B cell (primary cell): ENCODE measurements at regions not wholly inside any gene's neighbourhood (a gene's known extent, or its start where the extent isn't known, plus 50 kb on each side); places are given as distances from the start of the nearest gene placed in this dataset.

Experiments used
- ATAC-seq: fragments of 200-7000 bp; cut with Tn5 transposase; one replicate; pipeline ENCODE4 v1.10.0; 2021; ENCODE audit warnings: low read depth, mild to moderate bottlenecking, moderate number of reproducible peaks, moderate library complexity
- CTCF ChIA-PET: fragments of 350-600 bp; sonication (Branson Sonifier 250); formaldehyde crosslinking; loops from one replicate; lab custom pipeline; 2021; ENCODE audit warnings: antibody characterized with exemption, inconsistent platforms; lab: Charles Lee
- POLR2A ChIA-PET: fragments of 350-600 bp; sonication (Branson Sonifier 250); formaldehyde crosslinking; loops from one replicate; lab custom pipeline; 2021; ENCODE audit warnings: antibody characterized with exemption; lab: Charles Lee
- DNase-seq: peaks from one replicate; pipeline ENCODE4 v3.0.0; 2013
- H2AFZ ChIP-seq: 2 replicates; pipeline ENCODE4 v1.6.1; 2012; ENCODE audit warnings: mild to moderate bottlenecking, low read depth, low read length; ENCODE audit not compliant: insufficient read depth, poor library complexity, severe bottlenecking
- H3K27ac ChIP-seq, 2 donors: 1 replicate in 1 of 2; 2 replicates in 1 of 2; pipeline ENCODE4 v1.5.1; 2012 to 2013; ENCODE audit warnings: low read length in 2 of 2, mild to moderate bottlenecking in 2 of 2, moderate library complexity in 1 of 2
- H3K27me3 ChIP-seq, 4 experiments: fragments of 200-600 bp in 1 of 4; sonication (generic) in 1 of 4; replicated peaks in 1 of 4; 1 replicate in 2 of 4; 2 replicates in 2 of 4; pipeline versions ENCODE4 v1.6.1 to v1.7.0; 2013 to 2016; ENCODE audit warnings: low read length in 3 of 4, mild to moderate bottlenecking in 2 of 4, mixed read lengths in 1 of 4, moderate library complexity in 1 of 4; ENCODE audit not compliant: insufficient read depth in 4 of 4, control insufficient read depth in 3 of 4; ENCODE audit errors: control extremely low read depth in 1 of 4
- H3K36me3 ChIP-seq, 2 experiments: replicated peaks in 1 of 2; 1 replicate in 1 of 2; 2 replicates in 1 of 2; pipeline versions ENCODE4 v1.6.1 to v1.7.1; 2013; ENCODE audit warnings: low read length in 1 of 2; ENCODE audit not compliant: insufficient read depth in 2 of 2, control insufficient read depth in 1 of 2; ENCODE audit errors: control extremely low read depth in 1 of 2, extremely low read depth in 1 of 2
- H3K4me1 ChIP-seq, 2 donors: fragments of 200-600 bp in 1 of 2; sonication (generic) in 1 of 2; 1 replicate in 1 of 2; 2 replicates in 1 of 2; pipeline versions ENCODE4 v1.5.1 to v1.6.1; 2013 to 2017; ENCODE audit warnings: low read length in 2 of 2; ENCODE audit not compliant: control insufficient read depth in 2 of 2, insufficient read depth in 2 of 2
- H3K4me2 ChIP-seq: replicated peaks from 2 replicates; pipeline ENCODE3; 2012; ENCODE audit warnings: mild to moderate bottlenecking, low read depth, low read length; ENCODE audit not compliant: poor library complexity, severe bottlenecking
- H3K4me3 ChIP-seq, 5 experiments: fragments of 200-600 bp in 1 of 5; sonication (generic) in 1 of 5; 1 replicate in 3 of 5; 2 replicates in 2 of 5; pipeline versions ENCODE4 v1.5.1 to v1.7.0; 2011 to 2016; ENCODE audit warnings: low read length in 4 of 5, mild to moderate bottlenecking in 4 of 5, low read depth in 2 of 5, control low read depth in 1 of 5, moderate library complexity in 1 of 5; ENCODE audit not compliant: insufficient read depth in 1 of 5; ENCODE audit errors: control extremely low read depth in 1 of 5, extremely low read depth in 1 of 5
- H3K79me2 ChIP-seq: fragments of 200-600 bp; sonication (generic); one replicate; pipeline ENCODE4 v1.6.0; 2016; ENCODE audit warnings: low read length; ENCODE audit not compliant: control insufficient read depth, insufficient read depth
- H3K9ac ChIP-seq: fragments of 200-600 bp; sonication (generic); 2 replicates; pipeline ENCODE4 v1.6.1; 2017; ENCODE audit warnings: mild to moderate bottlenecking, low read length, moderate library complexity
- H3K9me3 ChIP-seq, 3 donors: one replicate each; pipeline versions ENCODE4 v1.6.1 to v1.7.1; 2013; ENCODE audit warnings: low read length in 2 of 3; ENCODE audit not compliant: control insufficient read depth in 2 of 3, insufficient read depth in 1 of 3; ENCODE audit errors: control extremely low read depth in 1 of 3
- H4K20me1 ChIP-seq: 2 replicates; pipeline ENCODE4 v1.6.0; 2012; ENCODE audit warnings: mild to moderate bottlenecking, low read length; ENCODE audit not compliant: insufficient read depth, control insufficient read depth, poor library complexity, severe bottlenecking
- H3K27ac Mint-ChIP-seq: one replicate; pipeline ENCODE4 v1.8.0; 2021; ENCODE audit warnings: mixed read lengths
- H3K27me3 Mint-ChIP-seq: one replicate; pipeline ENCODE4 v1.8.0; 2021; ENCODE audit warnings: mixed read lengths
- H3K4me1 Mint-ChIP-seq: one replicate; pipeline ENCODE4 v1.8.0; 2021; ENCODE audit warnings: mixed read lengths
- H3K4me3 Mint-ChIP-seq: one replicate; pipeline ENCODE4 v1.8.0; 2021; ENCODE audit warnings: mixed read lengths
- H3K9me3 Mint-ChIP-seq: one replicate; pipeline ENCODE4 v1.8.0; 2022; ENCODE audit warnings: mixed read lengths; ENCODE audit not compliant: insufficient read depth
- EZH2 ChIP-seq: IDR thresholded peaks from 2 replicates; pipeline ENCODE4 v1.6.1; 2012; ENCODE audit warnings: borderline replicate concordance, low read depth, mild to moderate bottlenecking, moderate library complexity, low read length; ENCODE audit not compliant: insufficient read depth, poor library complexity, severe bottlenecking
- WGBS: methylation state at CpG from one replicate; pipeline ENCODE4 v1.1.5; 2013; ENCODE audit warnings: missing lambda C conversion rate; ENCODE audit not compliant: insufficient coverage; 5-methylcytosine and 5-hydroxymethylcytosine counted together
- intact Hi-C: fragments of 100-400 bp; cut with micrococcal nuclease; formaldehyde crosslinking; loops from one replicate; pipeline ENCODE4 v1.10.0; 2022
- TF ChIP-seq, protein P1 (sequence below): fragments of 200-600 bp; IDR thresholded peaks from one replicate; pipeline ENCODE4 v1.8.0; 2022; ENCODE audit warnings: antibody characterized with exemption, mild to moderate bottlenecking

DNA sequence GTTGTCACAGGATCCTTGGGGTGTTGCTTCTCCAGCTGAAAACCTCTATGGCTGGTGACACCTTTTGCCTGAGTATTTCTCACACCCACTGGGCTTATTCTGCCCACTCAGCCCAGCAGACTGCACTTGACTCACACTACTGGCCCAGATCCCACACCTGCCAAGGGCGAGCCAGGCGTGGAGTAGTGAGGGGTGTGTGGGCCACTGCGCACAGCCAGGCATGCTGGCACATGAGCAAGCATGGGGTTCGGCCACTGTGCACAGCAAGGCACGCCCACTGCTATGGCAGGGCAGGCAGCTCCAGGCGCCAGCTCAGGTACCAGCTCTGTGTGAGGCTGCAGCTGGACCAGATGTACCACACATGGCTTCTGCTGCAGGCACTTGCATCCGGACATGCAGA is 116.5 kb upstream of the MTNR1B start:
- H3K4me1 ChIP-seq: no peaks in the 10 kb centered on the region
- DNase-seq (no peak), ATAC-seq (no peak)
- intact Hi-C loops: no loop called here
- no peaks in the 10 kb centered on the region for H3K27me3 ChIP-seq
- H3K79me2 ChIP-seq: no peaks in the 10 kb centered on the region
- H3K4me2 ChIP-seq: no peak overlapping the region
- H3K27ac Mint-ChIP-seq: no peak overlapping the region
- ChIA-PET CTCF (no interaction called here), POLR2A (no interaction called here)
- H3K4me1 Mint-ChIP-seq: no peaks in the 10 kb centered on the region
- H2AFZ ChIP-seq: no peak overlapping the region
- H3K9ac ChIP-seq: no peak overlapping the region
- no peaks in the 10 kb centered on the region for H4K20me1 ChIP-seq
- H3K27me3 Mint-ChIP-seq: no peaks in the 10 kb centered on the region
- no peak overlapping the region for H3K4me3 Mint-ChIP-seq
- no peak overlapping the region for H3K4me3 ChIP-seq
- no peaks in the 10 kb centered on the region for H3K9me3 Mint-ChIP-seq
- 95% methylated on average over 7 of the region's 7 CpGs for WGBS
- H3K36me3 ChIP-seq: no peaks in the 10 kb centered on the region
- H3K27ac ChIP-seq: no peak overlapping the region
- peaks cover 0 to 10% (median 0%) of the 10 kb centered on the region in 3 donors for H3K9me3 ChIP-seq
- no peak for TF ChIP-seq EZH2
- TF ChIP-seq, protein P1, sequence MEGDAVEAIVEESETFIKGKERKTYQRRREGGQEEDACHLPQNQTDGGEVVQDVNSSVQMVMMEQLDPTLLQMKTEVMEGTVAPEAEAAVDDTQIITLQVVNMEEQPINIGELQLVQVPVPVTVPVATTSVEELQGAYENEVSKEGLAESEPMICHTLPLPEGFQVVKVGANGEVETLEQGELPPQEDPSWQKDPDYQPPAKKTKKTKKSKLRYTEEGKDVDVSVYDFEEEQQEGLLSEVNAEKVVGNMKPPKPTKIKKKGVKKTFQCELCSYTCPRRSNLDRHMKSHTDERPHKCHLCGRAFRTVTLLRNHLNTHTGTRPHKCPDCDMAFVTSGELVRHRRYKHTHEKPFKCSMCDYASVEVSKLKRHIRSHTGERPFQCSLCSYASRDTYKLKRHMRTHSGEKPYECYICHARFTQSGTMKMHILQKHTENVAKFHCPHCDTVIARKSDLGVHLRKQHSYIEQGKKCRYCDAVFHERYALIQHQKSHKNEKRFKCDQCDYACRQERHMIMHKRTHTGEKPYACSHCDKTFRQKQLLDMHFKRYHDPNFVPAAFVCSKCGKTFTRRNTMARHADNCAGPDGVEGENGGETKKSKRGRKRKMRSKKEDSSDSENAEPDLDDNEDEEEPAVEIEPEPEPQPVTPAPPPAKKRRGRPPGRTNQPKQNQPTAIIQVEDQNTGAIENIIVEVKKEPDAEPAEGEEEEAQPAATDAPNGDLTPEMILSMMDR: no peak

DNA sequence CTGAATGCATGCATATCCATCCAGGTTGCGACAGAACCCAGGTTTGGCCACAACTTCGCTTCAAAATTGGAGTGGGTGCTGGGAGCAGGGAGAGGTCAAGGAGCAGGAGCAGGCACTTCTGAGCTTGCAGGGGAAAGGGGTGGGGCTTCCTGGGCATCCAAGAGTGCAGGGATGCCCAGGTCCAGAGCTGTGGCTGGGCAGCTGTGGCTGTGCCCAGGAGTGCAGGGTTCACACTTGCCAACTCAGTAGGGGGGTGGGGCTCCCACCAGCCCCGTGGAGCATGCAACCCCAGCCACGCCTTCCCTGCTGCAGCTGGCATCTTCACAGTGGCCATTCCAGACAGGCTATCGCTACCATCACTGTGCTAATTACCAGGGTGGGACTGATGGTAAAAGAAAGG is 115.3 kb upstream of the MTNR1B start:
- no peak for DNase-seq
- Mint-ChIP-seq H3K27me3 (no peaks in the 10 kb centered on the region), H3K4me1 (no peaks in the 10 kb centered on the region), H3K4me3 (no peak overlapping the region), H3K9me3 (no peaks in the 10 kb centered on the region), H3K27ac (no peak overlapping the region)
- Histone ChIP-seq H3K9ac (no peak overlapping the region), H3K9me3 (peaks cover 0 to 10% (median 0%) of the 10 kb centered on the region in 3 donors), H3K79me2 (no peaks in the 10 kb centered on the region), H3K36me3 (no peaks in the 10 kb centered on the region), H3K27ac (no peak overlapping the region), H3K27me3 (no peaks in the 10 kb centered on the region), H3K4me2 (no peak overlapping the region), H4K20me1 (no peaks in the 10 kb centered on the region), H2AFZ (no peak overlapping the region), H3K4me3 (no peak overlapping the region), H3K4me1 (no peaks in the 10 kb centered on the region)
- TF ChIP-seq, protein P1: no peak
- no peak for TF ChIP-seq EZH2
- POLR2A ChIA-PET: no interaction called here
- CTCF ChIA-PET: no interaction called here
- WGBS: 90% methylated on average over 3 of the region's 5 CpGs
- intact Hi-C loops: no loop called here
- ATAC-seq: no peak
